ENCODE measurements at regions not wholly inside any gene's neighbourhood (a gene's known extent, or its start where the extent isn't known, plus 50 kb on each side); places are given as distances from the start of the nearest gene placed in this dataset.

- ChIA-PET CTCF (interaction anchor here (0.7 to 1.0 kb wide), 2 partner anchors 139 to 299 kb away, joined by 3 read pairs; no protein-coding TSS in a partner anchor), POLR2A (no interaction called here)
- TF ChIP-seq CTCF (IDR thresholded peaks at IDR 0.05; ENCODE audit: insufficient read depth, low read depth, low read length): no peak
- H3K4me3 ChIP-seq (ENCODE audit: low read depth, low read length): no peak overlapping the region
- H3K36me3 ChIP-seq (ENCODE audit: control insufficient read depth, insufficient read depth, low read length): no peaks in the 10 kb centered on the region
- no peak for DNase-seq (ENCODE audit: low read depth)
- H3K27me3 ChIP-seq (ENCODE audit: control insufficient read depth, insufficient read depth, low read length): no peaks in the 10 kb centered on the region
Observed at GRCh38 chr7:17495655-17496394, 197.4 kb downstream of the AHR start.

- Histone ChIP-seq H3K4me3 (ENCODE audit: low read depth, low read length) (no peak overlapping the region), H3K36me3 (ENCODE audit: control insufficient read depth, insufficient read depth, low read length) (no peaks in the 10 kb centered on the region), H3K27me3 (ENCODE audit: control insufficient read depth, insufficient read depth, low read length) (no peaks in the 10 kb centered on the region)
- ChIA-PET POLR2A (no interaction called here), CTCF (interaction anchor here (1.0 kb wide), 1 partner anchor 66 kb away, joined by 3 read pairs; no protein-coding TSS in a partner anchor)
- TF ChIP-seq CTCF (IDR thresholded peaks at IDR 0.05; ENCODE audit: insufficient read depth, low read depth, low read length): no peak
- DNase-seq (ENCODE audit: low read depth): no peak
Observed at GRCh38 chr7:17497136-17497535, 198.7 kb downstream of the AHR start.

DNA sequence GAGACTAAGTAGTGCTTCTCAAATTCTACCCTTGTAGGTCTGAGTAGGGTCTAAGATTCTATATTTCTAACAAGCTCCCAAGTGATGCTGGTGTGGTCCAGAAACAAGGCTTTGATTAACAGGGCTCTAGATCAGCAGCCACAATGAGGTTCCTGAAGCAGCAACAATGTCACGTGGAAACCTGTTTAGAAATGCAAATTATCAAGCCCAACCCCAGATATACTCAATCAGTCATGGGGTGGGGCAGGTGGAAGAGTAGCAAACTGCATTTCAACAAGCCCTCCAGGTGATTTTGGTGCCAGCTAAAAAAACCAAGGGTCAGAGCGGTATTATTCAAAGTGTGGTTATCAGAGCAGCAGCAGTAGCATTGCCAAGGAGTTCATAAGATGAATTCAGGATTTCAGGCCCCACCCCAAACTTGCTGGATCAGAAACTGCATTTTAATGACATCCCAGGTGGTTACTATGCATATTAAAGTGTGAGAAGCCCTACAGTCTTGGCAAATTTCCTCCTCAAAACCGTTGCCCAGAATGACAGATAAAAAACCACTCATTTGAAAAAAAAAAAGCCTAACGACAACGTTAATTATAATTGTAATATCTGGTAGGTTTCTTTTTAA, 199.2 kb downstream of the AHR start:
- Histone ChIP-seq H3K4me3 (ENCODE audit: low read depth, low read length) (no peak overlapping the region), H3K27me3 (ENCODE audit: control insufficient read depth, insufficient read depth, low read length) (no peaks in the 10 kb centered on the region), H3K36me3 (ENCODE audit: control insufficient read depth, insufficient read depth, low read length) (no peaks in the 10 kb centered on the region)
- DNase-seq (ENCODE audit: low read depth): no peak
- POLR2A ChIA-PET: no interaction called here
- CTCF ChIA-PET: interaction anchor here (1.0 kb wide), 1 partner anchor 66 kb away, joined by 3 read pairs; no protein-coding TSS in a partner anchor
- no peak for TF ChIP-seq CTCF (IDR thresholded peaks at IDR 0.05; ENCODE audit: insufficient read depth, low read depth, low read length)

GRCh38 chr7:17498230-17498629, 199.8 kb downstream of the AHR start:
- ChIA-PET POLR2A (no interaction called here), CTCF (no interaction called here)
- H3K4me3 ChIP-seq (ENCODE audit: low read depth, low read length): no peak overlapping the region
- H3K36me3 ChIP-seq (ENCODE audit: control insufficient read depth, insufficient read depth, low read length): no peaks in the 10 kb centered on the region
- DNase-seq (ENCODE audit: low read depth): no peak
- H3K27me3 ChIP-seq (ENCODE audit: control insufficient read depth, insufficient read depth, low read length): no peaks in the 10 kb centered on the region
- no peak for TF ChIP-seq CTCF (IDR thresholded peaks at IDR 0.05; ENCODE audit: insufficient read depth, low read depth, low read length)

DNA sequence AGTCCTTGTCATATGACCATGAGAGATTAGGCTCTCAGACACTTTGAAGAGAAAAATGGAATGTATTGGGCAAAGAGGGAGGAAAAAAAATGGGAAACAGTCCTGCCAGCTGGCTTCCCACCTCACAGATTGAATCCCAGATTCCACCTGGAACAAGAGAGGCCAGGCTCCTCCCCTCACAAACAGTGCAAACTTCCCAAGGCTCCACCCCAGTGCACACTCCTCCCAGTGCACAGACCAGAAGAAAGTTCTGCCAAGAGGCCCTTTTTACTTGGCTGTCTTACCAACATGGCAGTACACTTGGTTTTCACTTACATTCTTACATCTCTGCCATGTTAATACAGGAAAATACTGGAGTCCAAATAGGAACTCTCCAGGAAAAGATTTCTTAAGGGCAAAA, 202.3 kb downstream of the AHR start:
- TF ChIP-seq CTCF (IDR thresholded peaks at IDR 0.05; ENCODE audit: insufficient read depth, low read depth, low read length): no peak
- H3K27me3 ChIP-seq (ENCODE audit: control insufficient read depth, insufficient read depth, low read length): no peaks in the 10 kb centered on the region
- no peak for DNase-seq (ENCODE audit: low read depth)
- H3K36me3 ChIP-seq (ENCODE audit: control insufficient read depth, insufficient read depth, low read length): no peaks in the 10 kb centered on the region
- H3K4me3 ChIP-seq (ENCODE audit: low read depth, low read length): no peak overlapping the region
- ChIA-PET CTCF (interaction anchor here (0.7 to 0.8 kb wide), 2 partner anchors 31 to 206 kb away, joined by 3 to 4 read pairs; no protein-coding TSS in a partner anchor), POLR2A (no interaction called here)

Measured in BJ (cell line).